DND-41 (cell line): ENCODE measurements at regions not wholly inside any gene's neighbourhood (a gene's known extent, or its start where the extent isn't known, plus 50 kb on each side); places are given as distances from the start of the nearest gene placed in this dataset.

Experiments used
- ATAC-seq: fragments of 200-7000 bp; cut with Tn5 transposase; 3 replicates; pipeline ENCODE4 v1.9.1; 2021; ENCODE audit warnings: low read depth; ENCODE audit not compliant: insufficient read depth
- DNase-seq: peaks from one replicate; pipeline ENCODE4 v3.0.0-alpha.2; 2020
- H2AFZ ChIP-seq: 2 replicates; pipeline ENCODE4 v1.6.0; 2012; ENCODE audit warnings: low read depth, low read length
- H3K27ac ChIP-seq: 2 replicates; pipeline ENCODE4 v1.5.1; 2012; ENCODE audit warnings: low read length, inconsistent platforms
- H3K27me3 ChIP-seq: fragments of 200-600 bp; sonication (generic); 2 replicates; pipeline ENCODE4 v1.6.0; 2012; ENCODE audit warnings: low read length, mild to moderate bottlenecking, inconsistent platforms; ENCODE audit not compliant: insufficient read depth, poor library complexity
- H3K36me3 ChIP-seq: 2 replicates; pipeline ENCODE4 v1.5.1; 2012; ENCODE audit warnings: low read length, inconsistent platforms; ENCODE audit not compliant: insufficient read depth
- H3K4me1 ChIP-seq: 2 replicates; pipeline ENCODE4 v1.5.1; 2012; ENCODE audit warnings: mild to moderate bottlenecking, low read length; ENCODE audit not compliant: insufficient read depth
- H3K4me2 ChIP-seq: 2 replicates; pipeline ENCODE4 v1.6.0; 2012; ENCODE audit warnings: mild to moderate bottlenecking, moderate library complexity, low read length, inconsistent platforms; ENCODE audit not compliant: insufficient read depth
- H3K4me3 ChIP-seq, 2 experiments: fragments of 200-600 bp in 1 of 2; shearing (Covaris generic) in 1 of 2; 2 replicates each; pipeline ENCODE4 v1.5.1; 2012 to 2016; ENCODE audit warnings: inconsistent platforms in 2 of 2, low read length in 2 of 2, mild to moderate bottlenecking in 2 of 2, low read depth in 1 of 2, moderate library complexity in 1 of 2
- H3K79me2 ChIP-seq: 2 replicates; pipeline ENCODE4 v1.6.0; 2012; ENCODE audit warnings: low read length, inconsistent platforms; ENCODE audit not compliant: insufficient read depth
- H3K9ac ChIP-seq: 2 replicates; pipeline ENCODE4 v1.6.0; 2012; ENCODE audit warnings: low read depth, mild to moderate bottlenecking, inconsistent platforms, low read length, moderate library complexity
- H3K9me3 ChIP-seq: 2 replicates; pipeline ENCODE4 v1.5.1; 2012; ENCODE audit warnings: low read length, moderate library complexity, mild to moderate bottlenecking, inconsistent platforms; ENCODE audit not compliant: insufficient read depth, severe bottlenecking
- H4K20me1 ChIP-seq: 2 replicates; pipeline ENCODE4 v1.6.0; 2012; ENCODE audit warnings: low read length; ENCODE audit not compliant: insufficient read depth
- CTCF ChIP-seq: IDR thresholded peaks from 2 replicates; pipeline ENCODE4 v1.5.1; 2012; ENCODE audit warnings: borderline replicate concordance, low read length, moderate library complexity, mild to moderate bottlenecking; ENCODE audit not compliant: poor library complexity, severe bottlenecking; ENCODE audit errors: extremely low read depth
- EZH2 ChIP-seq: IDR thresholded peaks from 3 replicates; pipeline ENCODE4 v1.6.1; 2012; ENCODE audit warnings: borderline replicate concordance, low read depth, mild to moderate bottlenecking, moderate library complexity, low read length, inconsistent platforms; ENCODE audit not compliant: severe bottlenecking

- TF ChIP-seq CTCF (no peak), EZH2 (no peak)
- H3K27ac ChIP-seq: no peak overlapping the region
- H3K4me2 ChIP-seq: no peak overlapping the region
- no peaks in the 10 kb centered on the region for H3K4me1 ChIP-seq
- ATAC-seq (no peak), DNase-seq (no peak)
- H3K79me2 ChIP-seq: no peaks in the 10 kb centered on the region
- H3K9ac ChIP-seq: no peak overlapping the region
- H3K27me3 ChIP-seq: no peaks in the 10 kb centered on the region
- H4K20me1 ChIP-seq: no peaks in the 10 kb centered on the region
- no peaks in the 10 kb centered on the region for H3K9me3 ChIP-seq
- H3K4me3 ChIP-seq: no peak overlapping the region
- no peaks in the 10 kb centered on the region for H3K36me3 ChIP-seq
- H2AFZ ChIP-seq: no peak overlapping the region; the same call in 1 of the 2 replicates
Measured at GRCh38 chr4:149952716-149953115, 125.5 kb upstream of the DCLK2 start.

DNA sequence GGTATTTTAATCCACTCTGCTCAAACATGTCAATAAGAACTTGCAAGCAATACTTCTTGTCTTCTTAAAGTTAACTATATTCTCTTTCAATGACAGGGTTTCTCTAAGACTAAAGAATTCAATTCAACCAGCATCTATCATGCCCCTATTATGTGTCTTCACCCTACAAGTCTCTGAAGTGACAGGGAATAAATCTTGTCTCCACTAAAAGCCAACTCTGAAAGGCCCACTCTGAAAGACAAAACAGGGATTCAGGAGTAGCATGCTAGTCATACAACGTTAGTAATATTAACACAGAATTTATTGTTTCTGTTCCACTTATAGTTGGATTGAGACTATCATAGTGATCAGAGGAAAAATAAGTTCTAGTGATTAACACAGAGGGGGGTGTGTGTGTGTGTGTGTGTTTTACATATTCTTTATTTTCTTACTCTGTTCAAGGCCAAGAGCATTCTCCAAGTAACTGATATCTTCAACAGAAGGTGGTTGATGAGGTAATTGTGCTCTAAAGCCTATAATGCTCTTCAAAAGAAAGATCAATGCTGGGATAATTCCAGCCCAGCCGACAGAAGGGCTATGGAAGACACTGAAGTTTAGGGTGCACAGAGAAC lies 122.4 kb upstream of the DCLK2 start:
- Histone ChIP-seq H3K4me2 (no peak overlapping the region), H3K79me2 (no peaks in the 10 kb centered on the region), H3K4me3 (no peak overlapping the region), H3K9me3 (no peaks in the 10 kb centered on the region), H3K4me1 (no peaks in the 10 kb centered on the region), H3K36me3 (no peaks in the 10 kb centered on the region), H2AFZ (no peak overlapping the region), H4K20me1 (no peaks in the 10 kb centered on the region), H3K27me3 (no peaks in the 10 kb centered on the region), H3K27ac (no peak overlapping the region), H3K9ac (no peak overlapping the region)
- no peak for DNase-seq
- TF ChIP-seq EZH2 (no peak), CTCF (no peak)
- no peak; the same call in 2 of the 3 replicates for ATAC-seq

- Histone ChIP-seq H3K9ac (no peak overlapping the region), H2AFZ (no peak overlapping the region), H3K27ac (no peak overlapping the region), H3K4me2 (no peak overlapping the region), H3K27me3 (no peaks in the 10 kb centered on the region), H3K79me2 (no peaks in the 10 kb centered on the region), H3K9me3 (no peaks in the 10 kb centered on the region), H3K36me3 (no peaks in the 10 kb centered on the region), H3K4me1 (no peaks in the 10 kb centered on the region), H4K20me1 (no peaks in the 10 kb centered on the region), H3K4me3 (no peak overlapping the region)
- no peak for DNase-seq
- no peak for ATAC-seq
- TF ChIP-seq EZH2: no peak
- no peak for TF ChIP-seq CTCF
Measured at GRCh38 chr4:149956678-149957077, 121.6 kb upstream of the DCLK2 start.
